ENCODE measurements at regions not wholly inside any gene's neighbourhood (a gene's known extent, or its start where the extent isn't known, plus 50 kb on each side); places are given as distances from the start of the nearest gene placed in this dataset.

DNA sequence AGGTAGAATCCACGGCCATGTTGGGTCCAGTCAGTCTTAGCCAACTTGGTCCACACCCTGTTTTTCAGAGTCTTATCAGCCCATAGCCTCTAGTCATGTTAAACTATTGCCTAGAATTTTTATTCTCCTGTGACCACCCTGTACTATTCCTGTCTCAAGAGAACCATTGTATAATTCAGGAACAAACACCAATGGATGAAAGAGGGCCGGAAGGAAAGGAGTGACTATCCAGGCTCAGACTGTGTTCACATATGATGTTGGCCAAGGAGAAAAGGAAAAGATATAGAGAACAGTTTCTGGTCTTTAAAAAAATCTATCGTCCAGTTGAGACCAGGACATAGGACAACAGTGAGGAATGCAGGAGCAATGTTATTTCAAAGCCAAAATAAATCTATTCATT lies 82.9 kb upstream of the SETBP1 start:
- DNase-seq: no peak
- Histone ChIP-seq H3K4me1 (peaks cover 0 to 29% (median 11%) of the 10 kb centered on the region in 4 donors), H3K27me3 (no peaks in the 10 kb centered on the region), H3K27ac (no peak overlapping the region), H3K4me3 (no peak overlapping the region), H3K36me3 (no peaks in the 10 kb centered on the region), H3K9me3 (no peaks in the 10 kb centered on the region)
- no peak for TF ChIP-seq POLR2AphosphoS5 (IDR thresholded peaks at IDR 0.05)
- TF ChIP-seq EP300 (IDR thresholded peaks at IDR 0.05): no peak
- TF ChIP-seq POLR2A (IDR thresholded peaks at IDR 0.05): no peak
- TF ChIP-seq, protein P1, sequence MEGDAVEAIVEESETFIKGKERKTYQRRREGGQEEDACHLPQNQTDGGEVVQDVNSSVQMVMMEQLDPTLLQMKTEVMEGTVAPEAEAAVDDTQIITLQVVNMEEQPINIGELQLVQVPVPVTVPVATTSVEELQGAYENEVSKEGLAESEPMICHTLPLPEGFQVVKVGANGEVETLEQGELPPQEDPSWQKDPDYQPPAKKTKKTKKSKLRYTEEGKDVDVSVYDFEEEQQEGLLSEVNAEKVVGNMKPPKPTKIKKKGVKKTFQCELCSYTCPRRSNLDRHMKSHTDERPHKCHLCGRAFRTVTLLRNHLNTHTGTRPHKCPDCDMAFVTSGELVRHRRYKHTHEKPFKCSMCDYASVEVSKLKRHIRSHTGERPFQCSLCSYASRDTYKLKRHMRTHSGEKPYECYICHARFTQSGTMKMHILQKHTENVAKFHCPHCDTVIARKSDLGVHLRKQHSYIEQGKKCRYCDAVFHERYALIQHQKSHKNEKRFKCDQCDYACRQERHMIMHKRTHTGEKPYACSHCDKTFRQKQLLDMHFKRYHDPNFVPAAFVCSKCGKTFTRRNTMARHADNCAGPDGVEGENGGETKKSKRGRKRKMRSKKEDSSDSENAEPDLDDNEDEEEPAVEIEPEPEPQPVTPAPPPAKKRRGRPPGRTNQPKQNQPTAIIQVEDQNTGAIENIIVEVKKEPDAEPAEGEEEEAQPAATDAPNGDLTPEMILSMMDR (IDR thresholded peaks at IDR 0.05): no peak
- 75 to 86% (median 82%) methylated on average over 3 of the region's 3 CpGs for whole genome bisulfite sequencing, 5 donors
- intact Hi-C loops (cut with DNase I; ENCODE audit: low total_unique reads): no loop called here

DNA sequence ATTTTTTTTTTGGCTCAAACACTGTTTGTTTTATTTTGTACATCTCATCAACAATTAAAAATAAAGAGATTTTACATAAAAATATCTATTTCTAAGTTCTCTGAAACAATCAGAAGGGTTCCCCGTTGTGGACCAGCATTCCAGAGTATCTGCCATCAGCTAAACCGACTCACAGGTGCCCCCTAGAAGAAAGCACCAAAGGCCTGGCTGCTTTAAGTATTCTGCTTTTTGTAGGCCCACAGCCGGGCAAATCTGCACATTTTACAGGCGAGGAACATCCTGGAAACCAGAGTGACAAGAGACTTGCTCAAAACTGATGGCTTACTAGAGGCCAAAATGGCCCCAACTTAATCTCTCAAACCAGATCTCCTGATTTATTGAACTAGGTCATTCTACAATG lies 82.2 kb upstream of the SETBP1 start:
- 81 to 92% (median 85%) methylated on average over 4 of the region's 4 CpGs for WGBS, 5 donors
- intact Hi-C loops (cut with DNase I; ENCODE audit: low total_unique reads): no loop called here
- Histone ChIP-seq H3K4me3 (no peak overlapping the region), H3K27ac (no peak overlapping the region), H3K27me3 (no peaks in the 10 kb centered on the region), H3K4me1 (peaks cover 0 to 24% (median 11%) of the 10 kb centered on the region in 4 donors), H3K36me3 (no peaks in the 10 kb centered on the region), H3K9me3 (no peaks in the 10 kb centered on the region)
- TF ChIP-seq, protein P1 (IDR thresholded peaks at IDR 0.05): no peak
- DNase-seq: no peak

DNA sequence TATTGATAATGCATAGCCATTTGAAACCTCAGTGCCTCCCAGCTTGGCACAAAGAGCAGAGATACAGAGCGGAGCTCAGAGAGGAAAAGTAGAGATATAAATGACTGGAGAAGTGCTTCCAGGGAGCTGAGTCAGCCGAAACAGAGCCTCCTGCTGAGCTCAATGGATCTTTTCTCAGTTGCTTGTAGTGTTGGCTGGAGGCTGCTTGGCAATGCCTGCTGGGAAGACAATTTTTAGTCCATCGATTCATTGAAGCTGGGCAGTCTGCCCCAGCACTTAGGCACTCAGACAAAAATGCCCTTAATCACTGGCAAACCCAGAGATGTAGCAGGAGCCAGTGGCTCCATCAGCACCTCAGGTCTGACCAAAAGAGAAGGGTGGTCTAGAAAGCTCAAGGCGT lies 81.3 kb upstream of the SETBP1 start:
- intact Hi-C loops (cut with DNase I; ENCODE audit: low total_unique reads): no loop called here
- no peaks in the 10 kb centered on the region for H3K36me3 ChIP-seq
- TF ChIP-seq, protein P1 (IDR thresholded peaks at IDR 0.05): no peak
- WGBS, 5 donors: 64 to 84% (median 76%) methylated on average over 4 of the region's 4 CpGs
- no peak overlapping the region for H3K4me3 ChIP-seq
- H3K4me1 ChIP-seq: peaks cover 0 to 24% (median 11%) of the 10 kb centered on the region in 4 donors
- peak in 1 of 2 donors; percentile 37 for DNase-seq
- no peak overlapping the region for H3K27ac ChIP-seq
- no peaks in the 10 kb centered on the region for H3K9me3 ChIP-seq
- no peaks in the 10 kb centered on the region for H3K27me3 ChIP-seq

DNA sequence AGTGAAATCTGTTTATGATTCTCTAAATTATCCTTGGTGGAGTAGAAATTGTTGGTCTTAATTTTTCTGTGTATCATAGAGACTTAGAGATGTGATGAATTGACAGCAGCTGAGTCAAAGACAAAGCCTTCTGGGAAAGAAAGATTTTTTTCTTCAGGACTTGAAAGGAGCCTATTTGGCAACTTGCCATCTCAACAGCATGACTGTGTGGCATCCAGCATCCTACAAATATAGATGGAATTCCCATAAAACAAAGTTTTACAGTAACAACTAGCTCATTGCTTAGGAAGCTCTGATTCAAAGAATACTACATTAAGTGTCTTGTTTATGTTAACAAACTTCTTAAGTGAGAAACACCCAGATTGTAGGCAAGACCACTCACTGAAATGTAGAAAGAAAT lies 79.2 kb upstream of the SETBP1 start:
- DNase-seq: peak in 1 of 2 donors; percentile 17
- Histone ChIP-seq H3K4me1 (peaks cover 0 to 9% (median 4%) of the 10 kb centered on the region in 4 donors), H3K27me3 (no peaks in the 10 kb centered on the region), H3K36me3 (no peaks in the 10 kb centered on the region), H3K4me3 (no peak overlapping the region), H3K27ac (no peak overlapping the region), H3K9me3 (no peaks in the 10 kb centered on the region)
- intact Hi-C loops (cut with DNase I; ENCODE audit: low total_unique reads): no loop called here
- TF ChIP-seq EP300 (IDR thresholded peaks at IDR 0.05) (no peak), POLR2AphosphoS5 (IDR thresholded peaks at IDR 0.05) (no peak), POLR2A (IDR thresholded peaks at IDR 0.05) (no peak)
- TF ChIP-seq, protein P1 (IDR thresholded peaks at IDR 0.05): no peak

DNA sequence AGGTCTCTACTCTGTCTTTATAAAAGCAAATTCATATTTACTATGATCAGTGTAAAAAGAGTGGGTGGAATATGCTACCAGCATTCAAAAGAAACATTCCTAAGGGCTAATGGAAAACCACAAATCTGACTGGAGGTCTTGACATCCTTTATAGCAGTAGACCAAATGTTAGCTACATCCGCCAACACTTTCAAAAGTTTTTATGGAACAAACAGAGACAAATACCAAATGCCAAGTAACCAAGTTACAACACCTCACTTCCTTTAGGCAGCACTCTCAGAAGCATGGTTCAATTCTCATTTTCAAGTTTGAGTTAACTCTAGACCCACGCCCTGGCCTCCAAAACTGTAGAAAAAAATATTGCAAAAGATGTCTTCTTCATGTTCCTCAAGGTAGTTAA lies 78.3 kb upstream of the SETBP1 start:
- no peak for DNase-seq
- H3K27me3 ChIP-seq: no peaks in the 10 kb centered on the region
- H3K4me1 ChIP-seq: peaks cover 0 to 9% (median 4%) of the 10 kb centered on the region in 4 donors
- no peaks in the 10 kb centered on the region for H3K9me3 ChIP-seq
- 77 to 88% (median 82%) methylated on average over 2 of the region's 2 CpGs for WGBS, 5 donors
- no peak overlapping the region for H3K4me3 ChIP-seq
- no peaks in the 10 kb centered on the region for H3K36me3 ChIP-seq
- no peak overlapping the region for H3K27ac ChIP-seq
- TF ChIP-seq, protein P1 (IDR thresholded peaks at IDR 0.05): no peak
- TF ChIP-seq POLR2AphosphoS5 (IDR thresholded peaks at IDR 0.05) (no peak), POLR2A (IDR thresholded peaks at IDR 0.05) (no peak), EP300 (IDR thresholded peaks at IDR 0.05) (no peak)
- intact Hi-C loops (cut with DNase I; ENCODE audit: low total_unique reads): no loop called here
